NCI-H1417 treated with DMSO at 0.1 percent for 48 hours (cell line): ENCODE measurements at regions not wholly inside any gene's neighbourhood (a gene's known extent, or its start where the extent isn't known, plus 50 kb on each side); places are given as distances from the start of the nearest gene placed in this dataset.

Source experiments
- DNase-seq: peaks from one replicate; lab custom pipeline; 2025; lab: John Stamatoyannopoulos, UW

- no peak for DNase-seq
Observed at GRCh38 chr11:114877976-114878375, 199.6 kb downstream of the NXPE2 start.

GRCh38 chr11:114880442-114880841, 202.1 kb downstream of the NXPE2 start:
- DNase-seq: no peak

- no peak for DNase-seq
Observed at GRCh38 chr11:114883472-114883871, 205.1 kb downstream of the NXPE2 start.

GRCh38 chr11:114886644-114887265, 208.4 kb downstream of the NXPE2 start:
- DNase-seq: no peak

- no peak for DNase-seq
Observed at GRCh38 chr11:114889594-114890011, 211.3 kb downstream of the NXPE2 start.

GRCh38 chr11:114890038-114890437, 211.7 kb downstream of the NXPE2 start:
- no peak for DNase-seq

GRCh38 chr11:114891911-114892310, 213.6 kb downstream of the NXPE2 start:
- no peak for DNase-seq

GRCh38 chr11:114892381-114893197, 214.3 kb downstream of the NXPE2 start:
- no peak for DNase-seq

- no peak for DNase-seq
Observed at GRCh38 chr11:114893329-114893728, 215.0 kb downstream of the NXPE2 start.

- no peak for DNase-seq
Observed at GRCh38 chr11:114896594-114896993, 218.3 kb downstream of the NXPE2 start.

GRCh38 chr11:114909866-114910265, 231.5 kb downstream of the NXPE2 start:
- DNase-seq: no peak

- no peak for DNase-seq
Observed at GRCh38 chr11:114912826-114913225, 234.5 kb downstream of the NXPE2 start.

- DNase-seq: no peak
Observed at GRCh38 chr11:114914231-114915005, 236.1 kb downstream of the NXPE2 start.

- DNase-seq: no peak
Observed at GRCh38 chr11:114915871-114916805, 237.8 kb downstream of the NXPE2 start.

GRCh38 chr11:114918286-114918685, 240.0 kb downstream of the NXPE2 start:
- no peak for DNase-seq

- no peak for DNase-seq
Observed at GRCh38 chr11:114921697-114922096, 243.4 kb downstream of the NXPE2 start.

- no peak for DNase-seq
Observed at GRCh38 chr11:114924042-114924441, 245.7 kb downstream of the NXPE2 start.

- DNase-seq: no peak
Observed at GRCh38 chr11:114925591-114925990, 247.3 kb downstream of the NXPE2 start.

GRCh38 chr11:114928260-114928870, 250.0 kb downstream of the NXPE2 start:
- no peak for DNase-seq

GRCh38 chr11:114929351-114930000, 251.1 kb downstream of the NXPE2 start:
- DNase-seq: no peak

- no peak for DNase-seq
Observed at GRCh38 chr11:114938799-114939198, 260.5 kb downstream of the NXPE2 start.
